Psoas muscle (tissue), 7 donors: ENCODE measurements at regions not wholly inside any gene's neighbourhood (a gene's known extent, or its start where the extent isn't known, plus 50 kb on each side); places are given as distances from the start of the nearest gene placed in this dataset.
A peak's percentile ranks its signal among the peaks of the same experiment; 100 is the strongest.

ENCODE experiments used
- ATAC-seq, 4 donors: fragments of 200-7000 bp; cut with Tn5 transposase; one replicate each; pipeline ENCODE4 v1.9.1; 2020; ENCODE audit warnings: moderate library complexity in 3 of 4, mild to moderate bottlenecking in 2 of 4
- DNase-seq, 2 donors: peaks; one replicate each; pipeline ENCODE4 v3.0.0-alpha.2; 2020
- H3K27ac ChIP-seq: fragments of 200-600 bp; one replicate; pipeline ENCODE4 v1.8.0; 2022
- H3K27me3 ChIP-seq, 3 donors: fragments of 200-600 bp in 1 of 3; one replicate each; pipeline versions ENCODE4 v1.6.1 to v1.8.0; 2013 to 2022; ENCODE audit warnings: low read length in 2 of 3, mild to moderate bottlenecking in 2 of 3, moderate library complexity in 1 of 3; ENCODE audit not compliant: insufficient read depth in 3 of 3
- H3K36me3 ChIP-seq, 2 donors: fragments of 200-600 bp in 1 of 2; one replicate each; pipeline versions ENCODE4 v1.6.1 to v1.8.0; 2013 to 2022; ENCODE audit warnings: low read depth in 1 of 2, mild to moderate bottlenecking in 1 of 2, moderate library complexity in 1 of 2; ENCODE audit not compliant: insufficient read depth in 1 of 2
- H3K4me1 ChIP-seq: fragments of 200-600 bp; one replicate; pipeline ENCODE4 v1.8.0; 2022
- H3K4me3 ChIP-seq: fragments of 200-600 bp; one replicate; pipeline ENCODE4 v1.8.0; 2022; ENCODE audit warnings: mild to moderate bottlenecking
- H3K9me3 ChIP-seq: fragments of 200-600 bp; one replicate; pipeline ENCODE4 v1.8.0; 2022
- CTCF ChIP-seq: fragments of 200-600 bp; IDR thresholded peaks from one replicate; pipeline ENCODE4 v1.8.0; 2022; ENCODE audit warnings: antibody characterized with exemption
- WGBS, 3 donors: extraction: QIAGEN DNeasy Blood & Tissue Kit; methylation state at CpG; one replicate each; pipeline versions ENCODE4 v1.1.6 to v1.1.7; 2013; 5-methylcytosine and 5-hydroxymethylcytosine counted together
- intact Hi-C, 2 donors: fragments of 100-400 bp; cut with DNase I; formaldehyde crosslinking; loops; one replicate each; pipeline versions ENCODE4 v1.11.0 to v1.14.2; 2022
- donor health status: healthy with polysubstance abuse.
- donor health status: DM: no; HTN: no; CAD: no; lungs with moderate emphysema.
- donor health status: Bipolar disorder and iron deficiency.
- donor health status: healthy.
- donor health status: DM: yes; HTN: yes; CAD: no.
- donor health status: DM: no; HTN: no; CAD: no.
- donor health status: DM: yes; HTN: yes; CAD: no.

DNA sequence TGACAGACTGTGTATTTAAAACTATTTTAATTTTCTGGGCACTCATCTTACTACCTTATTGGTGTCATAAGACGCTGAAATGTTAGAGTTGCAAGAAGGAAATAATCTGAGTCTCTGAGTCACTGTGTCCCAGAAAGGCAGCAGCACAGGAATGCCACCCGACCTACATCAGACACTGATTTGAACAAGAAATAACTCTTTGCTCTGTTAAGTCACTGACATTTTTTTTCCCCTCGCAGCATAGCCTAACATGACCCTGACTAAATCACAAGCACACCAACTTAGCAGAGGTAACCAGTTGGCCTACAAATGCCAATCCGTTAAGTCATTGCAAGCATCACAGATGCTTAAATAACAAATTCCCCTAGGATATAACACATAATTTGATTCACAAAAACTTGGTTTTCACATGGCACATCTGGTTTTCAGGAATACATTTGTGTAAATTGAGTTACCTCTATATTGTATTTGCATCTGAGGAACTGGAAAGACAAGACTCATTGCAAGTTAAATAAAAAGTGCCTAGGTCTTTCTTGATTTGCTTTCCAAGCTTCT is 349.1 kb downstream of the SEC16B start:
- DNase-seq (peak in 1 of 2 donors; percentile 56), ATAC-seq (peak; percentile 70 to 97 (median 95))
- H3K27me3 ChIP-seq = no peaks in the 10 kb centered on the region
- WGBS, 3 donors = 30 to 64% (median 34%) methylated on average over 4 of the region's 4 CpGs
- H3K27ac ChIP-seq = peak overlapping the region; percentile 43
- H3K4me1 ChIP-seq = no peaks in the 10 kb centered on the region
- no peak for TF ChIP-seq CTCF
- intact Hi-C loops = no loop called here
- no peak overlapping the region for H3K4me3 ChIP-seq
- H3K36me3 ChIP-seq = no peaks in the 10 kb centered on the region
- H3K9me3 ChIP-seq = no peaks in the 10 kb centered on the region

- H3K27me3 ChIP-seq = no peaks in the 10 kb centered on the region
- intact Hi-C loops = no loop called here
- DNase-seq = no peak
- 77 to 82% (median 81%) methylated on average over 3 of the region's 3 CpGs for WGBS, 3 donors
- H3K4me3 ChIP-seq = no peak overlapping the region
- no peaks in the 10 kb centered on the region for H3K4me1 ChIP-seq
- no peak overlapping the region for H3K27ac ChIP-seq
- H3K9me3 ChIP-seq = no peaks in the 10 kb centered on the region
- H3K36me3 ChIP-seq = no peaks in the 10 kb centered on the region
- no peak for ATAC-seq
- no peak for TF ChIP-seq CTCF
Measured at GRCh38 chr1:177615251-177615650, 354.6 kb downstream of the SEC16B start.

- WGBS, 3 donors = 74 to 89% (median 86%) methylated on average over 1 of the region's 1 CpG
- Histone ChIP-seq H3K27ac (no peak overlapping the region), H3K9me3 (no peaks in the 10 kb centered on the region), H3K4me1 (no peaks in the 10 kb centered on the region), H3K4me3 (no peak overlapping the region), H3K36me3 (no peaks in the 10 kb centered on the region), H3K27me3 (no peaks in the 10 kb centered on the region)
- ATAC-seq (no peak), DNase-seq (no peak)
- intact Hi-C loops = no loop called here
- TF ChIP-seq CTCF = no peak
Measured at GRCh38 chr1:177611402-177611801, 358.5 kb downstream of the SEC16B start.

GRCh38 chr1:177609953-177610352 is 359.9 kb downstream of the SEC16B start:
- Histone ChIP-seq H3K4me1 (no peaks in the 10 kb centered on the region), H3K9me3 (no peaks in the 10 kb centered on the region), H3K36me3 (no peaks in the 10 kb centered on the region), H3K27me3 (no peaks in the 10 kb centered on the region), H3K4me3 (no peak overlapping the region), H3K27ac (no peak overlapping the region)
- TF ChIP-seq CTCF = no peak
- 76 to 86% (median 84%) methylated on average over 2 of the region's 2 CpGs for WGBS, 3 donors
- intact Hi-C loops = no loop called here
- no peak for ATAC-seq
- DNase-seq = no peak

GRCh38 chr1:177600936-177601335 is 368.9 kb downstream of the SEC16B start:
- intact Hi-C loops = no loop called here
- Histone ChIP-seq H3K27me3 (no peaks in the 10 kb centered on the region), H3K9me3 (no peaks in the 10 kb centered on the region), H3K4me1 (peaks cover 7% of the 10 kb centered on the region), H3K4me3 (no peak overlapping the region), H3K36me3 (no peaks in the 10 kb centered on the region), H3K27ac (peak overlapping the region; percentile 41)
- WGBS, 3 donors = 17 to 80% (median 20%) methylated on average over 1 of the region's 1 CpG
- TF ChIP-seq CTCF = no peak
- peak in 1 of 2 donors; percentile 51 for DNase-seq
- peak; percentile 66 to 95 (median 94) for ATAC-seq
